GM21737 (cell line): ENCODE measurements at regions not wholly inside any gene's neighbourhood (a gene's known extent, or its start where the extent isn't known, plus 50 kb on each side); places are given as distances from the start of the nearest gene placed in this dataset.
"Not testable (repeated sequence)": the region's sequence is repeated elsewhere in the genome, so short reads cannot be mapped to it uniquely, and the experiment has no call there.

ENCODE experiments used
- ATAC-seq: cut with Tn5 transposase; IDR thresholded peaks from one replicate; pipeline ENCODE4 v1.9.1; 2021; ENCODE audit warnings: mild to moderate bottlenecking, moderate library complexity; ENCODE audit not compliant: unreplicated experiment

GRCh38 chr11:104776501-104777170 is 121.6 kb downstream of the CASP12 start:
- no peak for ATAC-seq

GRCh38 chr11:104774578-104774977 is 123.7 kb downstream of the CASP12 start:
- ATAC-seq, result no peak

- ATAC-seq, result no peak
Measured at GRCh38 chr11:104772806-104773241, 125.4 kb downstream of the CASP12 start.

GRCh38 chr11:104771763-104772162 is 126.5 kb downstream of the CASP12 start:
- no peak for ATAC-seq

GRCh38 chr11:104771046-104771445 is 127.2 kb downstream of the CASP12 start:
- not testable (repeated sequence) for ATAC-seq

GRCh38 chr11:104765401-104766095 is 132.7 kb downstream of the CASP12 start:
- no peak for ATAC-seq

- no peak for ATAC-seq
Measured at GRCh38 chr11:104764710-104765045, 133.6 kb downstream of the CASP12 start.

GRCh38 chr11:104763930-104764709 is 134.1 kb downstream of the CASP12 start:
- ATAC-seq, result no peak

- no peak for ATAC-seq
Measured at GRCh38 chr11:104761511-104761910, 136.7 kb downstream of the CASP12 start.

GRCh38 chr11:104759464-104759863 is 138.8 kb downstream of the CASP12 start:
- ATAC-seq, result no peak

GRCh38 chr11:104738918-104739317 is 159.3 kb downstream of the CASP12 start:
- no peak for ATAC-seq

GRCh38 chr11:104738208-104738607 is 160.1 kb downstream of the CASP12 start:
- ATAC-seq, result no peak

GRCh38 chr11:104736502-104736901 is 161.8 kb downstream of the CASP12 start:
- ATAC-seq, result no peak

GRCh38 chr11:104734998-104735397 is 163.3 kb downstream of the CASP12 start:
- no peak for ATAC-seq

- no peak for ATAC-seq
Measured at GRCh38 chr11:104731890-104732289, 166.4 kb downstream of the CASP12 start.

GRCh38 chr11:104728927-104729326 is 169.3 kb downstream of the CASP12 start:
- ATAC-seq, result no peak

- no peak for ATAC-seq
Measured at GRCh38 chr11:104727768-104728167, 170.5 kb downstream of the CASP12 start.

- ATAC-seq, result no peak
Measured at GRCh38 chr11:104727095-104727494, 171.2 kb downstream of the CASP12 start.

GRCh38 chr11:104725796-104726408 is 172.4 kb downstream of the CASP12 start:
- no peak for ATAC-seq

GRCh38 chr11:104713401-104713800 is 184.9 kb downstream of the CASP12 start:
- ATAC-seq, result no peak

- peak; percentile 100 for ATAC-seq
Measured at GRCh38 chr11:104705490-104706190, 192.6 kb downstream of the CASP12 start.
